ENCODE measurements at regions not wholly inside any gene's neighbourhood (a gene's known extent, or its start where the extent isn't known, plus 50 kb on each side); places are given as distances from the start of the nearest gene placed in this dataset.
A peak's percentile ranks its signal among the peaks of the same experiment; 100 is the strongest.
"Not testable (repeated sequence)": the region's sequence is repeated elsewhere in the genome, so short reads cannot be mapped to it uniquely, and the experiment has no call there.

- no peak for DNase-seq
Measured at GRCh38 chr3:35198857-35199256, 440.5 kb upstream of the ARPP21 start.

GRCh38 chr3:35200056-35200455, 439.3 kb upstream of the ARPP21 start:
- DNase-seq, result peak; percentile 1

GRCh38 chr3:35201211-35201610, 438.1 kb upstream of the ARPP21 start:
- DNase-seq, result no peak

GRCh38 chr3:35215525-35216500, 423.5 kb upstream of the ARPP21 start:
- DNase-seq, result no peak

DNA sequence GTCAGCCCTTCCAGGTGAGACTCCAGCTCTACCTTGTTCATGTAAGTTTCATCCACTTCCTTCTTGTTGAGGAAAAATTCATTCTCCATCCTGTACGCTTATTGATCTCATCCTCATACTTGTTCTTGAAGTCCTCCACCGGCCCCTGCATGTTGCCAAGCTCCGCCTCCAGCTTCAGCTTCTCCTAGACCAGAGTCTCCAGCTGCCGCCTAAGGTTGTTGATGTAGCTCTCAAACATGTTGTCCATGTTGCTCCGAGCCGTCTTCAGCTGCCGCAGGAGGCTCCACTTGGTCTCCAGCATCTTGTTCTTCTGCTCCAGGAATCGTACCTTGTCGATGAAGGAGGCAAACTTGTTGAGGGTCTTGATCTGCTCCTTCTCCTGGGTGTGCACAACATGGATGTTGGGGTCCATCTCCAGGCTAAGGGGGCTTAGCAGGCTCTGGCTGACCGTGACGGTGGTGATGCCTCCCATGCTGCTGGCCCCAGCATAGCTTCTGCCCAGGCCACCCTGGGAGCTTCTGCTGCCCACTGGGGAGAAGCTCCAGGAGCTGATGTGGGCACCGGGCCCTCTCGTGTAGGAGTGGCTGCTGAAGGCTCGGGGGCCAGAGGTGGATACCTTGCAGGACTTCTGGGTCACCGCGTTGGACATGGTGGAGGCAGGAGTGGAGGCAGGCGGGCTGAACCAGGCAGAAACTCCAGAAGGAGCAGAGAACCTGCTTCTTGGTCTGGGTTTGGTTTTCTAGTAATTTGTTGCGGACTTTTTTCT, 422.6 kb upstream of the ARPP21 start:
- no peak for DNase-seq

DNA sequence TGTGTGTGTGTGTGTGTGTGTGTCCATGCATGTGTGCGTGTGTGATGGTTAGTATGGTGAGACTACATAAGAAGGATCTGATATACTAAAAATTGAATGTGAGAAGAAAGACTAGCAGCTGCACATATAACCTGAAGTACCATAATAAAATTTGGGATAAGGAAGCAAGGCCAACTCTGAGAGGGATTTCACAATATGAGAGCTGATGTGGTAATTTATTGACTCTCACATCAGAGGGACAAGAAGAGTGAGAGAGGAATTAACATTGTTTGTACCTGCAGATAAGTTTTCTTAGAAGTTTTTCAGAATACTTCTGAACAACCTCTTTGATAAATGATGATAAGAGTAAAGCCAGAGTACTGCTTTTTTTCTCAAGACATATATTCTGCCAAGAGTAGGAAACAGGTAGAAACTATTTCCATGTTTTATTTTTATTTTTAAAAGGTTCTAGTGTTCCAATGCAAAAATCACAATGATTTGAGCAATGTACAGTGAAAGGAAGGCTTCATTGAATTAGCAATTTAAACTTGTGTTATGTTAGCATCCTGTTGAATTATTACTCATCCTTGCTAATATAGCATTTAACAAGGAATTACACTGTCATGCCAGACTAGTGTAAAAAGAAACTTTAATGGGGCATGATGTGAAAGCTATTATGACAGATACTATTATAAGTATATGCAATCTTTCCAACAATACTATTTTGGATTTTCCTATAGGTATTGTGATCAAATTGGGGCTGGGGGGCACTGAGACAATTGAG, 415.5 kb upstream of the ARPP21 start:
- DNase-seq, result no peak

GRCh38 chr3:35224565-35225295, 414.6 kb upstream of the ARPP21 start:
- no peak for DNase-seq

DNA sequence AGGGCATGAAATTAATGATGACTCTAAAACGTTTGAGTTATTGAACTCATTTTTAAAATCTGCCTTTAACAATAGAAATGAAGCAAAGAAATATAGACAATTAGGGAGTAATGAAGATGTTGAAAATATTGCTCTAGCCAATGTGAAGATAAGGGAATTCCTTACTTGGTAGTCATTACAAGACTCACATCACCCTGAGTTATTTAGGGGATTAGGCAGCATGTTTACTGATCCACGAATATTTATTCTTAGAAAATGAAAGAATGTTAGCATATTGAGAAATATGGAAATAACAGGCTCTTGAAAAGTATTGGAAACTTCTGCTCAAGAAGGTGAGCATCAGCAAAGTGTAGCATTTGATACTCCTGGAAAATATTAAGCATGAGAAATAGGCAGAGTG, 398.1 kb upstream of the ARPP21 start:
- no peak for DNase-seq

- DNase-seq, result no peak
Measured at GRCh38 chr3:35254917-35255316, 384.4 kb upstream of the ARPP21 start.

DNA sequence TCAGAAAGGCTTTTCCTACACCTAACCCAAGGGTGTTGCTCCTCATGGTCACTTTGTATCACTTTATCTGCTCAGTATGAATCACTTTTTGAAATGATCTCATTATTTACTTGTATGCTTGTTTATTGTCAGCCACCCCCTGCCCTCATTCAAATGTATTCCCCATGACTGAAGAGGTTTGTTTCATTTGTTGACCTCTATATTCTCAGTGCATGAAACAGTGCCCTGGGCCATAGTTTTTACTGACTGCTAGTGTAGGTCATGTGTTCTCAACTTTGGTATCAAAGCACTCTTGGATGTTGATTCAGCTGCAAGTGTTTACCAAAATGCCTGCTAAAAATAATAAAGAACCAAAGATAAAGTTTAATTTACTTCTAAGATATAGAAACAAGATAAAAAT, 381.7 kb upstream of the ARPP21 start:
- no peak for DNase-seq

DNA sequence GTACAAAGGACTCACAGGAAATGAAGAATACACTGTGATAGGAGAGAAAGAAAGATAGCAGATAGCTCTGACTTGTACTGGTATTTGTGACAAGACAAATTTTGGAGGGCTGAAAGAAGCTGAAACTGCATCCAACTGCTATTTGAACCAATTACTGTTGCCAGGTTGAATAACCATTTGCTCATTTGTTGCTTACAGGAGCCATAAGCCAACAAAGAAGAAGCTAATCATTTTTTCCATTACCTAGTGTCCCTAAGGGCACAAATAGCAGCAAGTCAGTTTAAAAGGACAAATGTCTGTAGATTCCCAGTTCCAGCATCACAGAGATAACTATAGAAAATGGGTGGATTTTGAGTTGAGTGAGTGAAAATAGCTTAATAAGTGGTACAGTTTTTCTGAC, 376.9 kb upstream of the ARPP21 start:
- DNase-seq, result no peak

GRCh38 chr3:35263477-35263876, 375.8 kb upstream of the ARPP21 start:
- no peak for DNase-seq

DNA sequence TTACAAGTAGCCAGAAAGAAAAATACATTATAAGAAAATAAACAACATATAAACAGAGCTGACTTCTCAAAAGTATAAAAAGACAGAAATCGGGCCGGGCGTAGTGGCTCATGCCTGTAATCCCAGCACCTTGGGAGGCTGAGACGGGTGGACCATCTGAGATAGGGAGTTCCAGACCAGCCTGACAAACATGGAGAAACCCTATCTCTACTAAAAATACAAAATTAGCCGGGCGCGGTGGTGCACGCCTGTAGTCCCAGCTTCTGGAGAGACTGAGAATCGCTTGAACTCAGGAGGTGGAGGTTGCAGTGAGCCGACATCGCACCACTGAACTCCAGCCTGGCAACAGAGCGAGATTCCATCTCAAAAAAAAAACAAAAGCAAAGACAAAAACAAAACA, 373.3 kb upstream of the ARPP21 start:
- not testable (repeated sequence) for DNase-seq

GRCh38 chr3:35275768-35276167, 363.6 kb upstream of the ARPP21 start:
- DNase-seq, result no peak

GRCh38 chr3:35276568-35276967, 362.8 kb upstream of the ARPP21 start:
- no peak for DNase-seq

DNA sequence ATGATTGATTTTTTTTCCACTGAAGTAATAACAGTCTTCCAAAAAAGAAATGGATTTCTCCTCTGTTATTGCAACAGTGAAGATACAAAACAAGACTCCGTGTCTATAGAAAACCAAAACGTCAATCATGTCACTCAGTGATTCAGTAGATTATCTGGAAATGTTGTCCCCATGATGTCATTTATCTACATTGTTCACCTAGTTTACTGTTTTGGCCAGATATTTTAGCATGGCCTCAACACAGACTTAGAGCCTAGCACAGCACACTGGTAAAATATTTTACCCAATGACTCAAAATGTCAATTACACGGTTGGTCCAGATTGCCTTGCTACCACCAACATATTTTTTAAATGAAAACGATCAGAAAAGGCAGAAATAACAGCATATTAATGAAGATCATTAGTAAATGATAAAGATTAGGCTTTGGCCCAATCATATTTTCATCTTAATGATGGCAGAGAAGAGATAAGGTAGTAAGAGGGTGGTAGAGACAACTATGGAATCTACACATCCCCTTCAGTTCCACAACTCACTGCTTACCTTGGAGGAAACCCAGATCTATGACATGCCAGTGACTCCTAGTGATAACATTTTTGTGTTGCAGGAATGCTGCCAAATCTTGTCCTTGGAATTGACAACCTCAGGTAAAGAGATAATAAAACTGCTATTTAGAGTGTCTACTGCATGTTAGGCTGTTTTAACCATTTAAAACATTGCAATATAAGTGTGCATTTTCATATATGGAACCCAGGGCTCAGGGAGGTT, 347.7 kb upstream of the ARPP21 start:
- no peak for DNase-seq

GRCh38 chr3:35292568-35292967, 346.8 kb upstream of the ARPP21 start:
- DNase-seq, result no peak

DNA sequence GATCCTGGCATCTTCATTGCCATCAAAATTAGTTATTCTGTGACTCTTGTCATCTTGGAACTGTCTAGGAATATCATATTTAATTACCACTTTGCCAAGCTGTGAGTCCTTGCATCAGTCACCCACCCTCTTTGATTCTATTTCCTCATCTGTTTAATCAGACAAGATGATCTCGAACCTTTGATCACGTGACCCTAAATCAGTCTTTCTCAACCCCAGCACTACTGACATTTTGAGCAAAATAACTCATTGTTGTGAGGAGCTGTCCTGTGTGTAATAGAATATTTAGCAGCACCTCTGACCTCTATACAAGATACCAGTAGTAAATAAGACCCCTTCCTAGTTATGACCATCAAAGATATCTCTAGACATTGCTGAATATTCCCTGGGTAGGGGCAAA, 343.4 kb upstream of the ARPP21 start:
- DNase-seq, result no peak

DNA sequence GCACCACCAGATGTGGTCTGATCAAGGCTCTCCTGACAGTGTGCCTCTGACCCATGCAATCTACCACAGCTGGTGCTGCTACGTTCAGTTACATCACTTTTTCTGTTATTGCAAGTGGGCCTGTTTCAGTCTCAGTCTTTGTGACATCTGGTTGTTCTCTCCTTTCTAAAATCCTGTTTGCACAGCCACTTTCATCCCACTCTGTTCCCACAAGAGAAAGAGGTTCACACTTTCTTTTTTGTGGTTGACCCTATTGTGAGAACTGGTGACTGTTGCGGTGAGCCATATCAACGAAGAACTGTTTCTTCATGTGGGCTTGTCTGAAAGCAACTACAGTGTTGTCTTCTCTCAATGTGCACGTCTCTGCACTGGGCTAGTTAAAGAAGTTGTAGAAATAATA, 342.8 kb upstream of the ARPP21 start:
- peak; percentile 0 for DNase-seq

DNA sequence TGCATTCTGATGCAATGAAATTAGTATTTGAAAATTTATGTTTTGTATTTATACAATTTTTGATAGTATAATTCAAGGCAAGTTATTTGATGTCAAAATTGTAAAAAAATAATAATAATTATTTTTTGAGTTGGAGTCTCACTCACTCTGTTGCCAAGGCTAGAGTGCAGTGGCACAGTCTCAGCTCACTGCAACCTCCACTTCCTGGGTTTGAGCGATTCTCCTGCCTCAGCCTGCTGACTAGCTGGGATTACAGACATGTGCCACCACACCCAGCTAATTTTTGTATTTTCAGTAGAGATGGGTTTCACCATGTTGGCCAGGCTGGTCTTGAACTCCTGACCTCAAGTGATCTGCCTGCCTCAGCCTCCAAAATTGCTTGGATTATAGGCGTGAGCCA, 342.4 kb upstream of the ARPP21 start:
- DNase-seq, result not testable (repeated sequence)

DNA sequence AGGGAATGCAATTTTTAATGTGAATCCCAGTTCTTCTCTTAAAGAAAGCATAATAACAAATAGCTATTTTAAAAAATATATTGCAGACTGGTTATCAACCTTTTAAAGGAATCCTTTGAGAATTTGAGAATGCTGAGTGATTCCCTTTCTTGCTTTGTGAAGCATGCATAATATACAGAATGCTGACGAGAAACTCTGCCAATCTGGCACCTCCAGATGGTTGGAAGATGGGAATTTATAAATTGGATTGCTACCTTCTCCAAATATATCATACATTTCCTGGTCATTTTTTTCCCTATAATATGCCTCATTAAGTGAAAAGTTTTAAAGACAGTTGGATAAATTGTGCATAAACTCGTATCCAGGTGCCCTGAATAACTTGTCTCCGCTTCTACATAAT, 333.9 kb upstream of the ARPP21 start:
- DNase-seq, result no peak

GRCh38 chr3:35307296-35307695, 332.0 kb upstream of the ARPP21 start:
- DNase-seq, result no peak
